Endothelial cell of umbilical vein (primary cell): ENCODE measurements at regions not wholly inside any gene's neighbourhood (a gene's known extent, or its start where the extent isn't known, plus 50 kb on each side); places are given as distances from the start of the nearest gene placed in this dataset.

ENCODE experiments used
- BruUV-seq: library from RNA; stranded (reverse); fragments of 400-500 nt; replicated peaks from 2 replicates; lab custom pipeline; 2021; lab: Mats Ljungman, UMichigan
- CTCF ChIA-PET: fragments of 300-600, 350-600 bp; sonication (Branson Sonifier 250); formaldehyde crosslinking; loops from one replicate; lab custom pipeline; 2021; ENCODE audit warnings: antibody characterized with exemption, inconsistent platforms; lab: Charles Lee
- POLR2A ChIA-PET: fragments of 300-600, 350-600 bp; sonication (Branson Sonifier 250); formaldehyde crosslinking; loops from one replicate; lab custom pipeline; 2021; ENCODE audit warnings: antibody characterized with exemption, inconsistent platforms; lab: Charles Lee
- DNase-seq: peaks from one replicate; pipeline ENCODE4 v3.0.0-alpha.2; 2011; ENCODE audit warnings: low read depth, low spot score
- FAIRE-seq: peaks from 2 replicates; lab custom pipeline; 2011; peaks lifted over from hg19 to GRCh38; lab: Jason Lieb, UNC
- H2AFZ ChIP-seq: 2 replicates; pipeline ENCODE4 v1.6.0; 2012; ENCODE audit warnings: low read depth, low read length, control low read depth, inconsistent platforms
- H3K27ac ChIP-seq: 2 replicates; pipeline ENCODE4 v1.5.1; 2011; ENCODE audit warnings: low read depth, mild to moderate bottlenecking, control low read depth, low read length, moderate library complexity; ENCODE audit not compliant: insufficient read depth
- H3K27me3 ChIP-seq, 2 experiments: 2 replicates each; pipeline versions ENCODE4 v1.6.0 to v1.6.1; 2011; ENCODE audit warnings: low read length in 2 of 2, mixed read lengths in 1 of 2; ENCODE audit not compliant: control insufficient read depth in 2 of 2, insufficient read depth in 2 of 2
- H3K36me3 ChIP-seq, 2 experiments: 2 replicates in 1 of 2; 3 replicates in 1 of 2; pipeline ENCODE4 v1.5.1; 2011; ENCODE audit warnings: low read length in 2 of 2, mild to moderate bottlenecking in 1 of 2, moderate library complexity in 1 of 2; ENCODE audit not compliant: control insufficient read depth in 2 of 2, insufficient read depth in 2 of 2; ENCODE audit errors: extremely low read depth in 1 of 2
- H3K4me1 ChIP-seq: 3 replicates; pipeline ENCODE4 v1.5.1; 2011; ENCODE audit warnings: mild to moderate bottlenecking, low read length; ENCODE audit not compliant: control insufficient read depth, insufficient read depth; ENCODE audit errors: extremely low read depth
- H3K4me2 ChIP-seq: 2 replicates; pipeline ENCODE4 v1.6.1; 2011; ENCODE audit warnings: low read length, control low read depth, mixed read lengths; ENCODE audit not compliant: insufficient read depth
- H3K4me3 ChIP-seq, 3 experiments: fragments of 200-600 bp in 1 of 3; sonication (generic), shearing (Covaris generic) in 1 of 3; replicated peaks in 1 of 3; 2 replicates each; pipeline ENCODE4 v1.5.1; 2011 to 2016; ENCODE audit warnings: control low read depth in 3 of 3, low read length in 3 of 3, mild to moderate bottlenecking in 2 of 3, inconsistent platforms in 1 of 3, low read depth in 1 of 3, moderate library complexity in 1 of 3; ENCODE audit not compliant: insufficient read depth in 1 of 3
- H3K79me2 ChIP-seq: 2 replicates; pipeline ENCODE4 v1.6.0; 2012; ENCODE audit warnings: low read length, inconsistent platforms; ENCODE audit not compliant: control insufficient read depth, insufficient read depth
- H3K9ac ChIP-seq: replicated peaks from 2 replicates; pipeline ENCODE3; 2011; ENCODE audit warnings: low read length, control low read depth; ENCODE audit not compliant: insufficient read depth; ENCODE audit errors: extremely low read depth
- H3K9me1 ChIP-seq: replicated peaks from 3 replicates; pipeline ENCODE4 v1.6.0; 2011; ENCODE audit warnings: mild to moderate bottlenecking, low read length; ENCODE audit not compliant: control insufficient read depth, insufficient read depth; ENCODE audit errors: extremely low read depth
- H3K9me3 ChIP-seq: replicated peaks from 2 replicates; pipeline ENCODE4 v1.5.1; 2012; ENCODE audit warnings: low read length, inconsistent platforms; ENCODE audit not compliant: control insufficient read depth, insufficient read depth
- H4K20me1 ChIP-seq: replicated peaks from 2 replicates; pipeline ENCODE3; 2011; ENCODE audit warnings: mild to moderate bottlenecking, low read length; ENCODE audit not compliant: control insufficient read depth, insufficient read depth; ENCODE audit errors: extremely low read depth
- CTCF ChIP-seq, 2 donors: IDR thresholded peaks; 1 replicate in 1 of 2; 2 replicates in 1 of 2; pipeline ENCODE4 v1.5.1; 2011; ENCODE audit warnings: low read length in 2 of 2, mild to moderate bottlenecking in 2 of 2, moderate library complexity in 2 of 2, control low read depth in 1 of 2, inconsistent platforms in 1 of 2, low read depth in 1 of 2; ENCODE audit not compliant: insufficient read depth in 1 of 2; ENCODE audit errors: extremely low read depth in 1 of 2
- EZH2 ChIP-seq: IDR thresholded peaks from 2 replicates; pipeline ENCODE4 v1.6.1; 2012; ENCODE audit warnings: borderline replicate concordance, low read depth, mild to moderate bottlenecking, moderate library complexity, low read length, inconsistent platforms; ENCODE audit not compliant: severe bottlenecking
- FOS ChIP-seq: IDR thresholded peaks from 2 replicates; pipeline ENCODE4 v1.6.1; 2011; ENCODE audit warnings: mild to moderate bottlenecking, low read length, moderate library complexity, borderline replicate concordance; ENCODE audit not compliant: insufficient read depth
- GATA2 ChIP-seq: IDR thresholded peaks from 2 replicates; pipeline ENCODE4 v1.7.0; 2011; ENCODE audit warnings: low read depth, mild to moderate bottlenecking, moderate library complexity, mixed read lengths, low read length; ENCODE audit not compliant: insufficient read length, insufficient read depth
- JUN ChIP-seq: IDR thresholded peaks from 2 replicates; pipeline ENCODE4 v1.6.1; 2011; ENCODE audit warnings: borderline replicate concordance, low read depth; ENCODE audit not compliant: insufficient read length, insufficient read depth
- MAX ChIP-seq: IDR thresholded peaks from 2 replicates; pipeline ENCODE4 v1.6.1; 2011; ENCODE audit not compliant: insufficient read depth, insufficient read length
- MYC ChIP-seq: IDR thresholded peaks from one replicate; pipeline ENCODE4 v1.6.1; 2011; ENCODE audit warnings: mild to moderate bottlenecking, low read depth, low read length
- POLR2A ChIP-seq: IDR thresholded peaks from 2 replicates; pipeline ENCODE4 v1.6.1; 2012; ENCODE audit warnings: low read depth, mild to moderate bottlenecking, control low read depth, low read length
- POLR2AphosphoS5 ChIP-seq: IDR thresholded peaks from 2 replicates; pipeline ENCODE4 v1.6.1; 2012; ENCODE audit warnings: low read depth, mild to moderate bottlenecking, control low read depth, low read length, moderate library complexity; ENCODE audit not compliant: insufficient read depth
- dilution Hi-C: fragments of 300-500 bp; cut with MboI; formaldehyde crosslinking; loops from one replicate; pipeline ENCODE4 v1.15.0; 2019; ENCODE audit warnings: low sequenced_read_pairs; ENCODE audit not compliant: extremely low pct_ligation_motif_present
- intact Hi-C: fragments of 100-400 bp; cut with micrococcal nuclease; formaldehyde crosslinking; loops from one replicate; pipeline ENCODE4 v1.10.0; 2022

- no peak overlapping the region for H2AFZ ChIP-seq
- dilution Hi-C loops = no loop called here
- no peak overlapping the region for H3K4me3 ChIP-seq
- CTCF ChIA-PET = no interaction called here
- H3K9me1 ChIP-seq = no peaks in the 10 kb centered on the region
- BruUV-seq = no TSS peak
- no peaks in the 10 kb centered on the region for H3K36me3 ChIP-seq
- no peak overlapping the region for H3K27ac ChIP-seq
- no peaks in the 10 kb centered on the region for H3K27me3 ChIP-seq
- H3K9ac ChIP-seq = no peak overlapping the region
- no peak for DNase-seq
- no peaks in the 10 kb centered on the region for H4K20me1 ChIP-seq
- FAIRE-seq = no peak
- POLR2A ChIA-PET = no interaction called here
- H3K4me2 ChIP-seq = no peak overlapping the region
- H3K9me3 ChIP-seq = no peaks in the 10 kb centered on the region
- intact Hi-C loops = no loop called here
- peaks cover 22% of the 10 kb centered on the region for H3K4me1 ChIP-seq
- TF ChIP-seq MAX (no peak), GATA2 (no peak), POLR2AphosphoS5 (no peak), FOS (no peak), MYC (no peak), POLR2A (no peak), CTCF (IDR thresholded peaks at IDR 0.05; ENCODE audit: extremely low read depth in 1 of 2, insufficient read depth in 1 of 2, low read depth in 1 of 2, low read length in 2 of 2) (no peak), JUN (no peak), EZH2 (no peak)
- no peaks in the 10 kb centered on the region for H3K79me2 ChIP-seq
These were observed 71.4 kb upstream of the SERP2 start for GRCh38 chr13:44302233-44302632.
